ENCODE measurements at regions not wholly inside any gene's neighbourhood (a gene's known extent, or its start where the extent isn't known, plus 50 kb on each side); places are given as distances from the start of the nearest gene placed in this dataset.

DNA sequence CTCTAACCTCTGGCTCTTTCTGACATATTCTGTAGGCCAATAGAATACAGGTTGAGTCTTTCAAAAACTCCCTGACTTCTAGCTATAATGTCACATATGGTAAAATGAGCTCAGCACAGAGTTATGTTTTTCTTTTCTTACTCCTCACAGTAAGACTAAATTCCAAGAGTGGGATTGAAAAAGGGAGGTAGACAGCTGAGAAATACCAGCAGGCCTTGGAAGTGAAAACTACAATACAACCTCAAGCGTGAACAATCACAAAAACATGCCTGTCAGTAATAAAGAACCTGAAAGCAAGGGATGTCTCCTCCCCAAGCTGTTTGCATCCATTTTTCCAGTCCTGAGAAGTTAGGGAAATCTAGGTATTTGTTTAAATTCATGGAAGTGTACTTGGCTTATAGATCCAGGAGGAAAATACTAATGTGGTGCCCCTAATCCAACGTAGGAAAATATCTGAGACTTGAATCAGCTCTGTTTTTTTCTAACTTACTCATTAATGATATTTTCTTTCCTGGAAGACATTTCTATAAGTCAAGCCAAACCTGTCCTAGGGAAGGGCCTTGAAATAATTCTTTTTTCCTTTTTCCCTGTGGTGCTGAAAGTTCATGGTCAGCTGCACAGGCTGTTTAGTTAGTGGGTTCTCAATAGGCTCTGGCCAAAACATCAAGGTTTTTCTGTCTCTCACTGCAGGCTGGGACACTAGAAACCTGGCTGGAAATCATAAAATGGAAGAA is 167.9 kb upstream of the SPATS2L start:
- Histone ChIP-seq H3K36me3 (ENCODE audit: control insufficient read depth, insufficient read depth, low read length) (no peaks in the 10 kb centered on the region), H3K4me3 (replicated peaks; ENCODE audit: low read depth, low read length) (no peak overlapping the region), H3K27me3 (replicated peaks; ENCODE audit: control insufficient read depth, insufficient read depth, low read length) (no peaks in the 10 kb centered on the region)
- no peak for DNase-seq (ENCODE audit: extremely low read depth, insufficient read length)
- no peak for TF ChIP-seq CTCF (IDR thresholded peaks at IDR 0.05; ENCODE audit: insufficient read depth, low read length, poor library complexity, severe bottlenecking)

- no peak for TF ChIP-seq CTCF (IDR thresholded peaks at IDR 0.05; ENCODE audit: insufficient read depth, low read length, poor library complexity, severe bottlenecking)
- DNase-seq (ENCODE audit: extremely low read depth, insufficient read length): no peak
- no peaks in the 10 kb centered on the region for H3K27me3 ChIP-seq (replicated peaks; ENCODE audit: control insufficient read depth, insufficient read depth, low read length)
- no peak overlapping the region for H3K4me3 ChIP-seq (replicated peaks; ENCODE audit: low read depth, low read length)
- no peaks in the 10 kb centered on the region for H3K36me3 ChIP-seq (ENCODE audit: control insufficient read depth, insufficient read depth, low read length)
Measured at GRCh38 chr2:200144571-200144970, 161.9 kb upstream of the SPATS2L start.

GRCh38 chr2:200146501-200146900 is 160.0 kb upstream of the SPATS2L start:
- H3K27me3 ChIP-seq (replicated peaks; ENCODE audit: control insufficient read depth, insufficient read depth, low read length): no peaks in the 10 kb centered on the region
- no peaks in the 10 kb centered on the region for H3K36me3 ChIP-seq (ENCODE audit: control insufficient read depth, insufficient read depth, low read length)
- no peak for TF ChIP-seq CTCF (IDR thresholded peaks at IDR 0.05; ENCODE audit: insufficient read depth, low read length, poor library complexity, severe bottlenecking)
- no peak overlapping the region for H3K4me3 ChIP-seq (replicated peaks; ENCODE audit: low read depth, low read length)
- no peak for DNase-seq (ENCODE audit: extremely low read depth, insufficient read length)

DNA sequence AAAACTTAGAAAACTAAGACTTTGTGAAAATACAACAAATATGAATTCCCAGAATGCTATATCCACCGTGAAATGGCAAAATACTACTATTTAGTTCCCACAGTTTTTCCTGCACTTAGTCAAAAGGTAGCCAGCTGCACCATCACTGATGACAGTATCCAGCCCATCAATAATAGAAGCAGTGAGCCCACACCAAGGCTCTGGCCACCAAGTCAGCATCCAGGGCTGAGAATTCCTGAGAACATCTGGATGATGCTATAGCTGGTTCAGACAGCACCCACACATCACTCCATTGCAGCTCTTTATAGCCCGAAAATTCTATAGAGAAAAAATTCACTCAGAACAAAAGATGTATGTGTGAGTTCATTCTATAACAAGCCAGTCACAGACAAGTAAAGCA is 159.1 kb upstream of the SPATS2L start:
- no peak for TF ChIP-seq CTCF (IDR thresholded peaks at IDR 0.05; ENCODE audit: insufficient read depth, low read length, poor library complexity, severe bottlenecking)
- no peak for DNase-seq (ENCODE audit: extremely low read depth, insufficient read length)
- Histone ChIP-seq H3K27me3 (replicated peaks; ENCODE audit: control insufficient read depth, insufficient read depth, low read length) (no peaks in the 10 kb centered on the region), H3K4me3 (replicated peaks; ENCODE audit: low read depth, low read length) (no peak overlapping the region), H3K36me3 (ENCODE audit: control insufficient read depth, insufficient read depth, low read length) (no peaks in the 10 kb centered on the region)

GRCh38 chr2:200148366-200148765 is 158.1 kb upstream of the SPATS2L start:
- Histone ChIP-seq H3K36me3 (ENCODE audit: control insufficient read depth, insufficient read depth, low read length) (no peaks in the 10 kb centered on the region), H3K4me3 (replicated peaks; ENCODE audit: low read depth, low read length) (no peak overlapping the region), H3K27me3 (replicated peaks; ENCODE audit: control insufficient read depth, insufficient read depth, low read length) (no peaks in the 10 kb centered on the region)
- TF ChIP-seq CTCF (IDR thresholded peaks at IDR 0.05; ENCODE audit: insufficient read depth, low read length, poor library complexity, severe bottlenecking): no peak
- DNase-seq (ENCODE audit: extremely low read depth, insufficient read length): no peak

Measured in GM06990 (cell line).